Panc1 (cell line): ENCODE measurements at regions not wholly inside any gene's neighbourhood (a gene's known extent, or its start where the extent isn't known, plus 50 kb on each side); places are given as distances from the start of the nearest gene placed in this dataset.

ENCODE experiments used
- ATAC-seq: fragments of 200-7000 bp; cut with Tn5 transposase; 2 replicates; pipeline ENCODE4 v1.9.1; 2020; ENCODE audit warnings: mild to moderate bottlenecking, moderate library complexity
- BruUV-seq: library from RNA; stranded (reverse); fragments of 400-500 nt; replicated peaks from 2 replicates; lab custom pipeline; 2021; lab: Mats Ljungman, UMichigan
- CTCF ChIA-PET: fragments of 300-600 bp; sonication (Branson Sonifier 250); formaldehyde crosslinking; loops from one replicate; lab custom pipeline; 2022; ENCODE audit warnings: antibody characterized with exemption; lab: Charles Lee
- POLR2A ChIA-PET: fragments of 300-600 bp; sonication (Branson Sonifier 250); formaldehyde crosslinking; loops from one replicate; lab custom pipeline; 2022; ENCODE audit warnings: antibody characterized with exemption; lab: Charles Lee
- DNase-seq: peaks from one replicate; pipeline ENCODE4 v3.0.0-alpha.2; 2010; ENCODE audit warnings: low read depth, low spot score
- H3K27ac ChIP-seq: 2 replicates; pipeline ENCODE4 v1.5.1; 2011; ENCODE audit warnings: mild to moderate bottlenecking, low read length, inconsistent platforms
- H3K27me3 ChIP-seq: fragments of 200-500 bp; sonication (Bioruptor generic); 2 replicates; pipeline ENCODE4 v1.6.0; 2014; ENCODE audit warnings: low read length, inconsistent platforms; ENCODE audit not compliant: control insufficient read depth, insufficient read depth
- H3K36me3 ChIP-seq: fragments of 200-500 bp; sonication (Bioruptor generic); 2 replicates; pipeline ENCODE4 v1.5.1; 2014; ENCODE audit warnings: inconsistent platforms, mild to moderate bottlenecking, low read length, moderate library complexity; ENCODE audit not compliant: control insufficient read depth, insufficient read depth
- H3K4me1 ChIP-seq: 2 replicates; pipeline ENCODE4 v1.5.1; 2011; ENCODE audit warnings: inconsistent platforms, mild to moderate bottlenecking, low read length, moderate library complexity; ENCODE audit not compliant: control insufficient read depth, insufficient read depth
- H3K4me3 ChIP-seq, 2 experiments: 2 replicates each; pipeline ENCODE4 v1.5.1; 2011 to 2012; ENCODE audit warnings: low read depth in 2 of 2, low read length in 2 of 2, mild to moderate bottlenecking in 2 of 2, inconsistent platforms in 1 of 2, moderate library complexity in 1 of 2
- H3K9me3 ChIP-seq: fragments of 200-500 bp; sonication (Bioruptor generic); 2 replicates; pipeline ENCODE4 v1.5.1; 2014; ENCODE audit warnings: low read depth, mild to moderate bottlenecking, inconsistent platforms, low read length, moderate library complexity; ENCODE audit not compliant: control insufficient read depth, insufficient read depth
- POLR2AphosphoS5 ChIP-seq: IDR thresholded peaks from 2 replicates; pipeline ENCODE4 v1.6.1; 2012; ENCODE audit warnings: mild to moderate bottlenecking, low read depth, low read length, moderate library complexity
- SIN3A ChIP-seq: IDR thresholded peaks from 2 replicates; pipeline ENCODE4 v1.6.1; 2012; ENCODE audit warnings: low read depth, mild to moderate bottlenecking, low read length, moderate library complexity, borderline replicate concordance; ENCODE audit not compliant: insufficient read depth
- TCF7L2 ChIP-seq: IDR thresholded peaks from 2 replicates; pipeline ENCODE4 v1.6.1; 2011; ENCODE audit warnings: mild to moderate bottlenecking, low read depth, low read length, inconsistent platforms
- in situ Hi-C: cut with HindIII; loops from 2 replicates; pipeline ENCODE4 v1.10.0; 2016; ENCODE audit warnings: low sequenced_read_pairs, low pct_unique_long_range_greater_than_20kb
- intact Hi-C: fragments of 100-400 bp; cut with micrococcal nuclease; formaldehyde crosslinking; loops from one replicate; pipeline ENCODE4 v1.10.0; 2022; ENCODE audit not compliant: unreplicated experiment
- TF ChIP-seq, protein P1 (sequence below), 2 experiments: IDR thresholded peaks; 2 replicates each; pipeline ENCODE4 v1.6.1; 2011 to 2012; ENCODE audit warnings: low read depth in 2 of 2, control low read depth in 1 of 2, low read length in 1 of 2, mild to moderate bottlenecking in 1 of 2, moderate library complexity in 1 of 2; ENCODE audit not compliant: insufficient read depth in 1 of 2
- TF ChIP-seq, protein P2 (sequence below): fragments of 450-650 bp; IDR thresholded peaks from 2 replicates; pipeline ENCODE4 v1.5.1; 2017; ENCODE audit warnings: mild to moderate bottlenecking

DNA sequence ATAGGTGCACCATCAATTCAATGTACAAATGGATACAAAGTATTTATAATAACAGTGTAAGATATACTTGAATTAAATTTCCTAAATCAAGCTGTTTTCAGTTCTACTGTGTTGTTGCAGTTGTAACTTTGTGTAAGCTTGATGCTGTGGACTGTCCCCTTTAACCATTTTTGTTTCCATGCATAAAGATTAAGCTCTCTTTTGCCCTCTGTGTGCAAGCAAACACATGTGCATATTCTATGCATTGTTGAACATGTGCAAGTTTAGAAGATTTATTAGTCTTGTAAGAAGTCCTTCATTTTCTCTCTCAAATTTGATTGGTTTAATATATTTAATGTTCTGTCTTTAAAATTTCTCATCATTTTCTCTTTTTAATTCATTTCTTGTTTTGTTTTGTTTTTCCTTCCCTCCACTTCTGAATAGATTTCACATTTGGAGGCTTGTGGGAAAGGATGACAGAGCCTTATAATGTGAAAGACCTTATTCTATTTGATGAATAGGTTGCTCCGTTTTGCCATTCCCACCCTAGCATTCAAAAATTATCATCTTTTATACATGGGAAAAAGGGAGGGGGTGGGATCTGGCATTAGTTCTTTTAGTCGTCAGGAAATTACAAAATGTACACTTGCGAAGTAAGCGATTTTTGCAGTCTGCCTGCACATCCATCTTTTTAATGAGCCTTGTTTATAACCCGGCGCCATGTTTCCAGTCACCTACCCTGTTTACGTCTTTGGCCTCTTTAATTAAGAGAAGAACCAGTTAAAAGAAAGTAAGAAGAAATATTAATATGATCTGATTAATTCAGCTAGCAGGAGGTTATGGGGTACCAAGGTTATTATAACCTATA lies 961.5 kb upstream of the NR2F2 start:
- ATAC-seq (no peak), DNase-seq (no peak)
- H3K9me3 ChIP-seq = 0 out of 2 replicates have a peak, but pooled peaks cover 3% of the 10 kb centered on the region
- ChIA-PET CTCF (no interaction called here), POLR2A (no interaction called here)
- no peak overlapping the region for H3K27ac ChIP-seq
- in situ Hi-C loops = no loop called here
- intact Hi-C loops = no loop called here
- BruUV-seq = no TSS peak
- no peaks in the 10 kb centered on the region for H3K27me3 ChIP-seq
- H3K36me3 ChIP-seq = no peaks in the 10 kb centered on the region
- no peaks in the 10 kb centered on the region for H3K4me1 ChIP-seq
- no peak overlapping the region for H3K4me3 ChIP-seq
- no peak for TF ChIP-seq POLR2AphosphoS5
- TF ChIP-seq, protein P1, sequence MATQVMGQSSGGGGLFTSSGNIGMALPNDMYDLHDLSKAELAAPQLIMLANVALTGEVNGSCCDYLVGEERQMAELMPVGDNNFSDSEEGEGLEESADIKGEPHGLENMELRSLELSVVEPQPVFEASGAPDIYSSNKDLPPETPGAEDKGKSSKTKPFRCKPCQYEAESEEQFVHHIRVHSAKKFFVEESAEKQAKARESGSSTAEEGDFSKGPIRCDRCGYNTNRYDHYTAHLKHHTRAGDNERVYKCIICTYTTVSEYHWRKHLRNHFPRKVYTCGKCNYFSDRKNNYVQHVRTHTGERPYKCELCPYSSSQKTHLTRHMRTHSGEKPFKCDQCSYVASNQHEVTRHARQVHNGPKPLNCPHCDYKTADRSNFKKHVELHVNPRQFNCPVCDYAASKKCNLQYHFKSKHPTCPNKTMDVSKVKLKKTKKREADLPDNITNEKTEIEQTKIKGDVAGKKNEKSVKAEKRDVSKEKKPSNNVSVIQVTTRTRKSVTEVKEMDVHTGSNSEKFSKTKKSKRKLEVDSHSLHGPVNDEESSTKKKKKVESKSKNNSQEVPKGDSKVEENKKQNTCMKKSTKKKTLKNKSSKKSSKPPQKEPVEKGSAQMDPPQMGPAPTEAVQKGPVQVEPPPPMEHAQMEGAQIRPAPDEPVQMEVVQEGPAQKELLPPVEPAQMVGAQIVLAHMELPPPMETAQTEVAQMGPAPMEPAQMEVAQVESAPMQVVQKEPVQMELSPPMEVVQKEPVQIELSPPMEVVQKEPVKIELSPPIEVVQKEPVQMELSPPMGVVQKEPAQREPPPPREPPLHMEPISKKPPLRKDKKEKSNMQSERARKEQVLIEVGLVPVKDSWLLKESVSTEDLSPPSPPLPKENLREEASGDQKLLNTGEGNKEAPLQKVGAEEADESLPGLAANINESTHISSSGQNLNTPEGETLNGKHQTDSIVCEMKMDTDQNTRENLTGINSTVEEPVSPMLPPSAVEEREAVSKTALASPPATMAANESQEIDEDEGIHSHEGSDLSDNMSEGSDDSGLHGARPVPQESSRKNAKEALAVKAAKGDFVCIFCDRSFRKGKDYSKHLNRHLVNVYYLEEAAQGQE (IDR thresholded peaks at IDR 0.05; ENCODE audit: insufficient read depth in 1 of 2, low read depth in 2 of 2, low read length in 1 of 2) = no peak
- no peak for TF ChIP-seq TCF7L2
- TF ChIP-seq, protein P2, sequence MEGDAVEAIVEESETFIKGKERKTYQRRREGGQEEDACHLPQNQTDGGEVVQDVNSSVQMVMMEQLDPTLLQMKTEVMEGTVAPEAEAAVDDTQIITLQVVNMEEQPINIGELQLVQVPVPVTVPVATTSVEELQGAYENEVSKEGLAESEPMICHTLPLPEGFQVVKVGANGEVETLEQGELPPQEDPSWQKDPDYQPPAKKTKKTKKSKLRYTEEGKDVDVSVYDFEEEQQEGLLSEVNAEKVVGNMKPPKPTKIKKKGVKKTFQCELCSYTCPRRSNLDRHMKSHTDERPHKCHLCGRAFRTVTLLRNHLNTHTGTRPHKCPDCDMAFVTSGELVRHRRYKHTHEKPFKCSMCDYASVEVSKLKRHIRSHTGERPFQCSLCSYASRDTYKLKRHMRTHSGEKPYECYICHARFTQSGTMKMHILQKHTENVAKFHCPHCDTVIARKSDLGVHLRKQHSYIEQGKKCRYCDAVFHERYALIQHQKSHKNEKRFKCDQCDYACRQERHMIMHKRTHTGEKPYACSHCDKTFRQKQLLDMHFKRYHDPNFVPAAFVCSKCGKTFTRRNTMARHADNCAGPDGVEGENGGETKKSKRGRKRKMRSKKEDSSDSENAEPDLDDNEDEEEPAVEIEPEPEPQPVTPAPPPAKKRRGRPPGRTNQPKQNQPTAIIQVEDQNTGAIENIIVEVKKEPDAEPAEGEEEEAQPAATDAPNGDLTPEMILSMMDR = no peak
- TF ChIP-seq SIN3A = no peak

GRCh38 chr15:95370291-95370690 lies 960.2 kb upstream of the NR2F2 start:
- ChIA-PET POLR2A (no interaction called here), CTCF (no interaction called here)
- intact Hi-C loops = no loop called here
- Histone ChIP-seq H3K36me3 (no peaks in the 10 kb centered on the region), H3K27me3 (no peaks in the 10 kb centered on the region), H3K4me3 (no peak overlapping the region), H3K9me3 (no peaks in the 10 kb centered on the region), H3K4me1 (no peaks in the 10 kb centered on the region), H3K27ac (no peak overlapping the region)
- in situ Hi-C loops = no loop called here
- TF ChIP-seq POLR2AphosphoS5 = no peak
- TF ChIP-seq SIN3A = no peak
- TF ChIP-seq, protein P2 = no peak
- TF ChIP-seq TCF7L2 = no peak
- TF ChIP-seq, protein P1 (IDR thresholded peaks at IDR 0.05; ENCODE audit: insufficient read depth in 1 of 2, low read depth in 2 of 2, low read length in 1 of 2) = no peak
- DNase-seq (no peak), ATAC-seq (no peak)
- no TSS peak for BruUV-seq
